ENCODE measurements at regions not wholly inside any gene's neighbourhood (a gene's known extent, or its start where the extent isn't known, plus 50 kb on each side); places are given as distances from the start of the nearest gene placed in this dataset.
"Not testable (repeated sequence)": the region's sequence is repeated elsewhere in the genome, so short reads cannot be mapped to it uniquely, and the experiment has no call there.

- DNase-seq = no peak
These were observed 334.8 kb upstream of the RASGEF1B start for GRCh38 chr4:81806485-81806884.

- no peak for DNase-seq
These were observed 333.1 kb upstream of the RASGEF1B start for GRCh38 chr4:81804849-81805248.

GRCh38 chr4:81802285-81802846, 330.7 kb upstream of the RASGEF1B start:
- no peak for DNase-seq

GRCh38 chr4:81799371-81799770, 327.7 kb upstream of the RASGEF1B start:
- no peak for DNase-seq

- DNase-seq = no peak
These were observed 325.3 kb upstream of the RASGEF1B start for GRCh38 chr4:81796790-81797528.

- no peak for DNase-seq
These were observed 320.8 kb upstream of the RASGEF1B start for GRCh38 chr4:81792521-81792920.

- no peak for DNase-seq
These were observed 318.8 kb upstream of the RASGEF1B start for GRCh38 chr4:81790477-81790876.

GRCh38 chr4:81789741-81790399, 318.2 kb upstream of the RASGEF1B start:
- no peak for DNase-seq

- no peak for DNase-seq
These were observed 317.5 kb upstream of the RASGEF1B start for GRCh38 chr4:81789158-81789557.

GRCh38 chr4:81786766-81787165, 315.1 kb upstream of the RASGEF1B start:
- DNase-seq = no peak

- no peak for DNase-seq
These were observed 314.5 kb upstream of the RASGEF1B start for GRCh38 chr4:81786063-81786763.

- DNase-seq = no peak
These were observed 313.6 kb upstream of the RASGEF1B start for GRCh38 chr4:81785338-81785737.

GRCh38 chr4:81783558-81783957, 311.9 kb upstream of the RASGEF1B start:
- no peak for DNase-seq

GRCh38 chr4:81781799-81782198, 310.1 kb upstream of the RASGEF1B start:
- no peak for DNase-seq

GRCh38 chr4:81777718-81778117, 306.0 kb upstream of the RASGEF1B start:
- DNase-seq = not testable (repeated sequence)

GRCh38 chr4:81776794-81777193, 305.1 kb upstream of the RASGEF1B start:
- DNase-seq = no peak

GRCh38 chr4:81773557-81773956, 301.9 kb upstream of the RASGEF1B start:
- no peak for DNase-seq

- no peak for DNase-seq
These were observed 300.0 kb upstream of the RASGEF1B start for GRCh38 chr4:81771721-81772120.

GRCh38 chr4:81769244-81769643, 297.5 kb upstream of the RASGEF1B start:
- DNase-seq = no peak

- no peak for DNase-seq
These were observed 287.0 kb upstream of the RASGEF1B start for GRCh38 chr4:81758574-81759264.

GRCh38 chr4:81757691-81758090, 286.0 kb upstream of the RASGEF1B start:
- DNase-seq = no peak

- no peak for DNase-seq
These were observed 285.3 kb upstream of the RASGEF1B start for GRCh38 chr4:81756973-81757372.

- no peak for DNase-seq
These were observed 284.3 kb upstream of the RASGEF1B start for GRCh38 chr4:81756042-81756441.

Data from NCI-H526 (cell line).